H1 (cell line): ENCODE measurements at regions not wholly inside any gene's neighbourhood (a gene's known extent, or its start where the extent isn't known, plus 50 kb on each side); places are given as distances from the start of the nearest gene placed in this dataset.

Experiments used
- TF ChIP-seq, protein P1 (sequence below): fragments of 300-600 bp; sonication (generic); IDR thresholded peaks from 2 replicates; pipeline ENCODE4 v1.7.1; 2012; ENCODE audit warnings: low read length, moderate library complexity, mild to moderate bottlenecking, inconsistent platforms; ENCODE audit not compliant: insufficient replicate concordance

DNA sequence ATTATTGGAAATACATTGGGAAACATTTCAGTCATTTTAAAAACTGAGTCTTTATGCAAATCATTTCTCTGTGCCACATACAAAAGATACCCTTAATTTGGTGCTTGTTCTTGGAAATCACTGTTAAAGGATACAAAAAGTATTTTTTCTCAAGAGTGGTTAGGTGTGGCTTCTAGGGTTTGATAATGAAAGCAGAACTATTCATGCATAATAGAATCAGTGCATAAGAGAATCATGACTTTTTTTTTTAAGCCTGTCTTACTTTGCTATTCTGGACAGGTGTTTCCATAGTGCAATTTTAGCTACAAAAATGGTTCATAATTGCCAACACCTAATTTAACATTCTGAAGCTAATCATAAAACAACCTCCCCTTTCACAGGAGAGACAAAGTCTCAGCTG lies 233.0 kb upstream of the NRIP1 start (continued):
- TF ChIP-seq, protein P1, sequence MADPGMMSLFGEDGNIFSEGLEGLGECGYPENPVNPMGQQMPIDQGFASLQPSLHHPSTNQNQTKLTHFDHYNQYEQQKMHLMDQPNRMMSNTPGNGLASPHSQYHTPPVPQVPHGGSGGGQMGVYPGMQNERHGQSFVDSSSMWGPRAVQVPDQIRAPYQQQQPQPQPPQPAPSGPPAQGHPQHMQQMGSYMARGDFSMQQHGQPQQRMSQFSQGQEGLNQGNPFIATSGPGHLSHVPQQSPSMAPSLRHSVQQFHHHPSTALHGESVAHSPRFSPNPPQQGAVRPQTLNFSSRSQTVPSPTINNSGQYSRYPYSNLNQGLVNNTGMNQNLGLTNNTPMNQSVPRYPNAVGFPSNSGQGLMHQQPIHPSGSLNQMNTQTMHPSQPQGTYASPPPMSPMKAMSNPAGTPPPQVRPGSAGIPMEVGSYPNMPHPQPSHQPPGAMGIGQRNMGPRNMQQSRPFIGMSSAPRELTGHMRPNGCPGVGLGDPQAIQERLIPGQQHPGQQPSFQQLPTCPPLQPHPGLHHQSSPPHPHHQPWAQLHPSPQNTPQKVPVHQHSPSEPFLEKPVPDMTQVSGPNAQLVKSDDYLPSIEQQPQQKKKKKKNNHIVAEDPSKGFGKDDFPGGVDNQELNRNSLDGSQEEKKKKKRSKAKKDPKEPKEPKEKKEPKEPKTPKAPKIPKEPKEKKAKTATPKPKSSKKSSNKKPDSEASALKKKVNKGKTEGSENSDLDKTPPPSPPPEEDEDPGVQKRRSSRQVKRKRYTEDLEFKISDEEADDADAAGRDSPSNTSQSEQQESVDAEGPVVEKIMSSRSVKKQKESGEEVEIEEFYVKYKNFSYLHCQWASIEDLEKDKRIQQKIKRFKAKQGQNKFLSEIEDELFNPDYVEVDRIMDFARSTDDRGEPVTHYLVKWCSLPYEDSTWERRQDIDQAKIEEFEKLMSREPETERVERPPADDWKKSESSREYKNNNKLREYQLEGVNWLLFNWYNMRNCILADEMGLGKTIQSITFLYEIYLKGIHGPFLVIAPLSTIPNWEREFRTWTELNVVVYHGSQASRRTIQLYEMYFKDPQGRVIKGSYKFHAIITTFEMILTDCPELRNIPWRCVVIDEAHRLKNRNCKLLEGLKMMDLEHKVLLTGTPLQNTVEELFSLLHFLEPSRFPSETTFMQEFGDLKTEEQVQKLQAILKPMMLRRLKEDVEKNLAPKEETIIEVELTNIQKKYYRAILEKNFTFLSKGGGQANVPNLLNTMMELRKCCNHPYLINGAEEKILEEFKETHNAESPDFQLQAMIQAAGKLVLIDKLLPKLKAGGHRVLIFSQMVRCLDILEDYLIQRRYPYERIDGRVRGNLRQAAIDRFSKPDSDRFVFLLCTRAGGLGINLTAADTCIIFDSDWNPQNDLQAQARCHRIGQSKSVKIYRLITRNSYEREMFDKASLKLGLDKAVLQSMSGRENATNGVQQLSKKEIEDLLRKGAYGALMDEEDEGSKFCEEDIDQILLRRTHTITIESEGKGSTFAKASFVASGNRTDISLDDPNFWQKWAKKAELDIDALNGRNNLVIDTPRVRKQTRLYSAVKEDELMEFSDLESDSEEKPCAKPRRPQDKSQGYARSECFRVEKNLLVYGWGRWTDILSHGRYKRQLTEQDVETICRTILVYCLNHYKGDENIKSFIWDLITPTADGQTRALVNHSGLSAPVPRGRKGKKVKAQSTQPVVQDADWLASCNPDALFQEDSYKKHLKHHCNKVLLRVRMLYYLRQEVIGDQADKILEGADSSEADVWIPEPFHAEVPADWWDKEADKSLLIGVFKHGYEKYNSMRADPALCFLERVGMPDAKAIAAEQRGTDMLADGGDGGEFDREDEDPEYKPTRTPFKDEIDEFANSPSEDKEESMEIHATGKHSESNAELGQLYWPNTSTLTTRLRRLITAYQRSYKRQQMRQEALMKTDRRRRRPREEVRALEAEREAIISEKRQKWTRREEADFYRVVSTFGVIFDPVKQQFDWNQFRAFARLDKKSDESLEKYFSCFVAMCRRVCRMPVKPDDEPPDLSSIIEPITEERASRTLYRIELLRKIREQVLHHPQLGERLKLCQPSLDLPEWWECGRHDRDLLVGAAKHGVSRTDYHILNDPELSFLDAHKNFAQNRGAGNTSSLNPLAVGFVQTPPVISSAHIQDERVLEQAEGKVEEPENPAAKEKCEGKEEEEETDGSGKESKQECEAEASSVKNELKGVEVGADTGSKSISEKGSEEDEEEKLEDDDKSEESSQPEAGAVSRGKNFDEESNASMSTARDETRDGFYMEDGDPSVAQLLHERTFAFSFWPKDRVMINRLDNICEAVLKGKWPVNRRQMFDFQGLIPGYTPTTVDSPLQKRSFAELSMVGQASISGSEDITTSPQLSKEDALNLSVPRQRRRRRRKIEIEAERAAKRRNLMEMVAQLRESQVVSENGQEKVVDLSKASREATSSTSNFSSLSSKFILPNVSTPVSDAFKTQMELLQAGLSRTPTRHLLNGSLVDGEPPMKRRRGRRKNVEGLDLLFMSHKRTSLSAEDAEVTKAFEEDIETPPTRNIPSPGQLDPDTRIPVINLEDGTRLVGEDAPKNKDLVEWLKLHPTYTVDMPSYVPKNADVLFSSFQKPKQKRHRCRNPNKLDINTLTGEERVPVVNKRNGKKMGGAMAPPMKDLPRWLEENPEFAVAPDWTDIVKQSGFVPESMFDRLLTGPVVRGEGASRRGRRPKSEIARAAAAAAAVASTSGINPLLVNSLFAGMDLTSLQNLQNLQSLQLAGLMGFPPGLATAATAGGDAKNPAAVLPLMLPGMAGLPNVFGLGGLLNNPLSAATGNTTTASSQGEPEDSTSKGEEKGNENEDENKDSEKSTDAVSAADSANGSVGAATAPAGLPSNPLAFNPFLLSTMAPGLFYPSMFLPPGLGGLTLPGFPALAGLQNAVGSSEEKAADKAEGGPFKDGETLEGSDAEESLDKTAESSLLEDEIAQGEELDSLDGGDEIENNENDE: no peak
